Loucy (cell line): ENCODE measurements at regions not wholly inside any gene's neighbourhood (a gene's known extent, or its start where the extent isn't known, plus 50 kb on each side); places are given as distances from the start of the nearest gene placed in this dataset.
"Not testable (repeated sequence)": the region's sequence is repeated elsewhere in the genome, so short reads cannot be mapped to it uniquely, and the experiment has no call there.

Experiments
- H2AFZ ChIP-seq: fragments of 200-600 bp; sonication (generic); 2 replicates; pipeline ENCODE4 v1.6.0; 2016; ENCODE audit warnings: antibody characterized with exemption, mild to moderate bottlenecking, low read length, moderate library complexity
- H3F3A ChIP-seq: fragments of 200-600 bp; 2 replicates; pipeline ENCODE4 v1.6.0; 2016; ENCODE audit warnings: antibody characterized with exemption, low read depth, mild to moderate bottlenecking
- H3K27me3 ChIP-seq: fragments of 200-600 bp; sonication (generic); 2 replicates; pipeline ENCODE4 v1.6.1; 2014; ENCODE audit warnings: low read length, mild to moderate bottlenecking; ENCODE audit not compliant: insufficient read depth, poor library complexity, severe bottlenecking
- H3K36me3 ChIP-seq: fragments of 200-600 bp; sonication (generic); 2 replicates; pipeline ENCODE4 v1.6.1; 2016; ENCODE audit warnings: low read length; ENCODE audit not compliant: insufficient read depth
- H3K4me1 ChIP-seq: fragments of 200-600 bp; sonication (generic); 2 replicates; pipeline ENCODE4 v1.5.1; 2014; ENCODE audit warnings: low read length, mild to moderate bottlenecking; ENCODE audit not compliant: insufficient read depth, poor library complexity, severe bottlenecking
- H3K4me2 ChIP-seq: fragments of 200-600 bp; sonication (generic); 2 replicates; pipeline ENCODE4 v1.6.0; 2014; ENCODE audit warnings: antibody characterized with exemption, low read length, low read depth, mild to moderate bottlenecking; ENCODE audit not compliant: poor library complexity, severe bottlenecking
- H3K4me3 ChIP-seq: fragments of 200-600 bp; sonication (generic); 2 replicates; pipeline ENCODE4 v1.5.1; 2014; ENCODE audit warnings: low read length, mild to moderate bottlenecking, mixed read lengths; ENCODE audit not compliant: poor library complexity, severe bottlenecking
- H3K79me2 ChIP-seq: fragments of 200-600 bp; sonication (generic); 2 replicates; pipeline ENCODE4 v1.6.1; 2014; ENCODE audit warnings: low read length; ENCODE audit not compliant: insufficient read depth
- H3K9ac ChIP-seq: fragments of 200-600 bp; sonication (generic); 2 replicates; pipeline ENCODE4 v1.6.0; 2014; ENCODE audit warnings: mild to moderate bottlenecking, low read depth, low read length, moderate library complexity; ENCODE audit not compliant: poor library complexity, severe bottlenecking
- H3K9me2 ChIP-seq: fragments of 200-600 bp; sonication (generic); replicated peaks from 2 replicates; pipeline ENCODE4 v1.6.1; 2016; ENCODE audit warnings: low read depth, low read length, mixed read lengths
- H3K9me3 ChIP-seq: fragments of 200-600 bp; sonication (generic); 2 replicates; pipeline ENCODE4 v1.6.1; 2014; ENCODE audit warnings: mild to moderate bottlenecking, antibody characterized with exemption, low read length, low read depth; ENCODE audit not compliant: insufficient read depth
- H4K20me1 ChIP-seq: fragments of 200-600 bp; sonication (generic); 2 replicates; pipeline ENCODE4 v1.6.0; 2014; ENCODE audit warnings: antibody characterized with exemption, low read length, mild to moderate bottlenecking; ENCODE audit not compliant: insufficient read depth, poor library complexity, severe bottlenecking
- EZH2phosphoT487 ChIP-seq: fragments of 200-600 bp; IDR thresholded peaks from 2 replicates; pipeline ENCODE4 v1.6.1; 2018; ENCODE audit warnings: antibody characterized with exemption, mild to moderate bottlenecking, moderate library complexity, borderline replicate concordance
- TF ChIP-seq, protein P1 (sequence below): fragments of 200-600 bp; sonication (generic); conservative IDR thresholded peaks from 2 replicates; pipeline ENCODE4 v1.5.1; 2014; ENCODE audit warnings: mild to moderate bottlenecking, antibody characterized with exemption, low read length

DNA sequence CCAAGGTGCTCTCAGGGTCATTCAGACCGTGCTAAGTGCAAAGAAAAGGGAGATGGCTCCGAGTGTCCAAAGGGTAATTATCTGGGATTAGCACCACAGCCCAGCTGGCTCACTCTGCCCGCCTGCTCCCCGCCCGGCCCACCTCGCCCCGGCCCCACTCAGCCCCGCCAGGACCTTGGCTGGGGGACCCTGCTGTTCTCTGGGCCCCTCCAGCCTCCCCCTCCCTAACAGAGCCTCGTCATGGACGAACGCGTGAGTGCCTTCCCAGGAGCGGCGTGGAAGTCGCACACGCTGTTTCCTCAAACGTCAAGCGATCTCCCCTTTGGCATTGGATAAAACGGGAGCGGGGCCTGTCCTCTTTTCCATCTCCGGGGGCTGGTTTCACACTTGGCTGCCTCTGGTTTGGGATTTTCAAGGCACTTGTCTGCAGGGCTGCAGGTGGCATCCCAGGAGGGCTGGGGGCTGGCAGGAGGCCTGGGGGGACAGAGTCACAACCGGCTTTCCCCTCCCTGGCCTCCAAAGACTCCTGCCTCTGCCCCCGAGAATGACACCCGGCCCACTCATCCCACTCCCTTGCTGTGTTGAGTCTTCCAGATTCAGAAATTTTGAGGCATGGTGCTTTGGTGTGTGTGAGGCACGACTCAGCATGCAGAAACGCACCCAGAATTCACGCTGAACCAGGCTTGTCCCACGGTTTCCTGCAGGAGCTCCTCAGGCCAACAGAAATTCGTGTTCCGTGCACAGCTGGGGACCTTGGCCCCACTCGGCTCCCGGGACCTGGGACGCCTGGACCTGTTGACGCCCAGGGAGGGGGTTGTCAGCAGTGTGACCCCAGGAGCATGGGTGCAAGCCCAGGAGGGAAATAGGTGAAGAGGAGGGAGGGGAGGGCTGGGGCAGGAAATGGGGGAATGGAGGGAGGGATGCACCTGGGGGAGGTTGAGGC is 110.0 kb downstream of the PDGFA start:
- no peak for TF ChIP-seq EZH2phosphoT487
- TF ChIP-seq, protein P1, sequence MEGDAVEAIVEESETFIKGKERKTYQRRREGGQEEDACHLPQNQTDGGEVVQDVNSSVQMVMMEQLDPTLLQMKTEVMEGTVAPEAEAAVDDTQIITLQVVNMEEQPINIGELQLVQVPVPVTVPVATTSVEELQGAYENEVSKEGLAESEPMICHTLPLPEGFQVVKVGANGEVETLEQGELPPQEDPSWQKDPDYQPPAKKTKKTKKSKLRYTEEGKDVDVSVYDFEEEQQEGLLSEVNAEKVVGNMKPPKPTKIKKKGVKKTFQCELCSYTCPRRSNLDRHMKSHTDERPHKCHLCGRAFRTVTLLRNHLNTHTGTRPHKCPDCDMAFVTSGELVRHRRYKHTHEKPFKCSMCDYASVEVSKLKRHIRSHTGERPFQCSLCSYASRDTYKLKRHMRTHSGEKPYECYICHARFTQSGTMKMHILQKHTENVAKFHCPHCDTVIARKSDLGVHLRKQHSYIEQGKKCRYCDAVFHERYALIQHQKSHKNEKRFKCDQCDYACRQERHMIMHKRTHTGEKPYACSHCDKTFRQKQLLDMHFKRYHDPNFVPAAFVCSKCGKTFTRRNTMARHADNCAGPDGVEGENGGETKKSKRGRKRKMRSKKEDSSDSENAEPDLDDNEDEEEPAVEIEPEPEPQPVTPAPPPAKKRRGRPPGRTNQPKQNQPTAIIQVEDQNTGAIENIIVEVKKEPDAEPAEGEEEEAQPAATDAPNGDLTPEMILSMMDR: no peak
- Histone ChIP-seq H3K79me2 (no peaks in the 10 kb centered on the region), H3F3A (no peaks in the 10 kb centered on the region), H3K27me3 (no peaks in the 10 kb centered on the region), H3K4me2 (no peak overlapping the region), H4K20me1 (no peaks in the 10 kb centered on the region), H3K4me1 (no peaks in the 10 kb centered on the region), H3K9me3 (no peaks in the 10 kb centered on the region; the same call in 1 of the 2 replicates), H3K9me2 (no peaks in the 10 kb centered on the region), H3K36me3 (no peaks in the 10 kb centered on the region), H3K9ac (no peak overlapping the region), H3K4me3 (no peak overlapping the region), H2AFZ (no peak overlapping the region)

DNA sequence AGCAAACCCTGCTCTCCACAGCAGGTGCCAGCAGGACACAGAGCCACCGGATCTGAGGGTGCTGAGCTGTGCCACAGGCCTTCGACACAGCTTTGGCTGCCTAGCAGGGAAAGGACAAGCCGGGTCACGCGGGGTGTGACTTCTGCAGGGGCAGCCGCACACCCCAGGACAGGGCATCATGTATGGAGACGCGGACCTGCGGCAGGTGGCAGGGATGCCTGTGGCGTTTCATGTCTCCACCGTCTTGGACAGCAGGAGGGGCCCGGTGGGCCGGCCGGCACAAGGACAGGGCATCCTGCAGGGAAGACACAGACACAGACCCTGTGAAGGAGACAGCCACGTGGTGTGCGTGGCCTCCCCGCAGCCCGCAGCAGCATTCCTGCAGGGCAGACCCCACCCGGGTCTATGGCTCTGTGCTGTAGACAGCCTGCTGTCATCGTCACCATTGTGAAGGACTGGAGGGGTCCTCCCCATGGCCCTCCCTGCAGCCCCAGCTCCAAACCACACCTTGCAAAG is 109.2 kb downstream of the PDGFA start:
- Histone ChIP-seq H3K79me2 (no peaks in the 10 kb centered on the region), H3K9me3 (peaks cover 4% of the 10 kb centered on the region; the same call in 1 of the 2 replicates), H3K27me3 (no peaks in the 10 kb centered on the region), H3K4me2 (no peak overlapping the region), H2AFZ (no peak overlapping the region), H3K36me3 (no peaks in the 10 kb centered on the region), H4K20me1 (no peaks in the 10 kb centered on the region), H3K9ac (no peak overlapping the region), H3K4me3 (no peak overlapping the region), H3F3A (no peaks in the 10 kb centered on the region), H3K9me2 (no peaks in the 10 kb centered on the region), H3K4me1 (no peaks in the 10 kb centered on the region)
- TF ChIP-seq EZH2phosphoT487: no peak
- TF ChIP-seq, protein P1: no peak

DNA sequence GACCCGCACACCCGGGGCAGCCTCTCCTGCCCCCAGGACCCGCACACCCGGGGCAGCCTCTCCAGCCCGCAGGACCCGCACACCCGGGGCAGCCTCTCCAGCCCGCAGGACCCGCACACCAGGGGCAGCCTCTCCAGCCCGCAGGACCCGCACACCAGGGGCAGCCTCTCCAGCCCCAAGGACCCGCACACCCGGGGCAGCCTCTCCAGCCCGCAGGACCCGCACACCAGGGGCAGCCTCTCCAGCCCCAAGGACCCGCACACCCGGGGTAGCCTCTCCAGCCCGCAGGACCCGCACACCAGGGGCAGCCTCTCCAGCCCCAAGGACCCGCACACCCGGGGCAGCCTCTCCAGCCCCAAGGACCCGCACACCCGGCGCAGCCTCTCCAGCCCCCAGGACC is 108.5 kb downstream of the PDGFA start:
- not testable (repeated sequence) for H3K27me3 ChIP-seq, H3K9ac ChIP-seq, H3K79me2 ChIP-seq, H3K4me2 ChIP-seq, H3K4me3 ChIP-seq, H3K9me2 ChIP-seq, H3K9me3 ChIP-seq, H4K20me1 ChIP-seq, H3K4me1 ChIP-seq, H3F3A ChIP-seq, H3K36me3 ChIP-seq, H2AFZ ChIP-seq
